ENCODE measurements at regions not wholly inside any gene's neighbourhood (a gene's known extent, or its start where the extent isn't known, plus 50 kb on each side); places are given as distances from the start of the nearest gene placed in this dataset.

DNA sequence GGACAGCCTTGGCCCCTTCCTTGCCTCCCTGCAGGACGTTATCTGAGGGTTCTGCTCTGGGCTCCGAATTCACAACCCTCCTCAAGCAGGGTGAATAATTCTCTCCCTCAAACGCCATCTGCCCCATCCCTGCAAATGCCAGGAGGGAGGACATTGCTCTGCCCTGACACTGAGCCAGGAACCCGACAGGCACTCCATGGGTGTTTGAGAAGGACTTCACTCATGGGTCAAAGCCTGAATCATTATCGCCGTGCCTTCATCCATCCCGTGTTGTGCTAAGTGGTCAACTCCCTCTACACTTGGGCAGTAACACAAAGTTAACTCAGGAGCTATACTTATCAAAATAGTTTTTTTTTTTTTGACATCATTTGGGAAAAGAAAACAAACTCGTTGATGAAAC is 261.8 kb upstream of the IGF1R start (continued):
- TF ChIP-seq, protein P1, sequence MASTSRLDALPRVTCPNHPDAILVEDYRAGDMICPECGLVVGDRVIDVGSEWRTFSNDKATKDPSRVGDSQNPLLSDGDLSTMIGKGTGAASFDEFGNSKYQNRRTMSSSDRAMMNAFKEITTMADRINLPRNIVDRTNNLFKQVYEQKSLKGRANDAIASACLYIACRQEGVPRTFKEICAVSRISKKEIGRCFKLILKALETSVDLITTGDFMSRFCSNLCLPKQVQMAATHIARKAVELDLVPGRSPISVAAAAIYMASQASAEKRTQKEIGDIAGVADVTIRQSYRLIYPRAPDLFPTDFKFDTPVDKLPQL (IDR thresholded peaks at IDR 0.05; ENCODE audit: extremely low read depth, insufficient read length): no peak
- TF ChIP-seq, protein P2, sequence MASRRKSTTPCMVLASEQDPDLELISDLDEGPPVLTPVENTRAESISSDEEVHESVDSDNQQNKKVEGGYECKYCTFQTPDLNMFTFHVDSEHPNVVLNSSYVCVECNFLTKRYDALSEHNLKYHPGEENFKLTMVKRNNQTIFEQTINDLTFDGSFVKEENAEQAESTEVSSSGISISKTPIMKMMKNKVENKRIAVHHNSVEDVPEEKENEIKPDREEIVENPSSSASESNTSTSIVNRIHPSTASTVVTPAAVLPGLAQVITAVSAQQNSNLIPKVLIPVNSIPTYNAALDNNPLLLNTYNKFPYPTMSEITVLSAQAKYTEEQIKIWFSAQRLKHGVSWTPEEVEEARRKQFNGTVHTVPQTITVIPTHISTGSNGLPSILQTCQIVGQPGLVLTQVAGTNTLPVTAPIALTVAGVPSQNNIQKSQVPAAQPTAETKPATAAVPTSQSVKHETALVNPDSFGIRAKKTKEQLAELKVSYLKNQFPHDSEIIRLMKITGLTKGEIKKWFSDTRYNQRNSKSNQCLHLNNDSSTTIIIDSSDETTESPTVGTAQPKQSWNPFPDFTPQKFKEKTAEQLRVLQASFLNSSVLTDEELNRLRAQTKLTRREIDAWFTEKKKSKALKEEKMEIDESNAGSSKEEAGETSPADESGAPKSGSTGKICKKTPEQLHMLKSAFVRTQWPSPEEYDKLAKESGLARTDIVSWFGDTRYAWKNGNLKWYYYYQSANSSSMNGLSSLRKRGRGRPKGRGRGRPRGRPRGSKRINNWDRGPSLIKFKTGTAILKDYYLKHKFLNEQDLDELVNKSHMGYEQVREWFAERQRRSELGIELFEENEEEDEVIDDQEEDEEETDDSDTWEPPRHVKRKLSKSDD (conservative IDR thresholded peaks at IDR 0.05; ENCODE audit: low read length): no peak
- TF ChIP-seq TAL1 (IDR thresholded peaks at IDR 0.05) (no peak), ZNF507 (tag; conservative IDR thresholded peaks at IDR 0.05) (no peak), ATF3 (IDR thresholded peaks at IDR 0.05) (no peak), ATF3 (CRISPR knock-in tag; conservative IDR thresholded peaks at IDR 0.05) (no peak), THRAP3 (IDR thresholded peaks at IDR 0.05; ENCODE audit: borderline replicate concordance) (no peak), ZNF197 (CRISPR knock-in tag; IDR thresholded peaks at IDR 0.05; ENCODE audit: low read depth) (no peak), ZNF76 (CRISPR knock-in tag; IDR thresholded peaks at IDR 0.05; ENCODE audit: borderline replicate concordance) (no peak)
